ENCODE measurements at regions not wholly inside any gene's neighbourhood (a gene's known extent, or its start where the extent isn't known, plus 50 kb on each side); places are given as distances from the start of the nearest gene placed in this dataset.

- H2AFZ ChIP-seq (ENCODE audit: low read depth, low read length) = no peak overlapping the region
Observed at GRCh38 chr10:92789786-92790185, 58.5 kb upstream of the EXOC6 start.

GRCh38 chr10:92790440-92790839 lies 57.9 kb upstream of the EXOC6 start:
- H3K9ac ChIP-seq (ENCODE audit: insufficient read depth in 1 of 2, low read depth in 2 of 2, low read length in 2 of 2) = no peak overlapping the region
- ATAC-seq (no peak), DNase-seq (ENCODE audit: extremely low read depth in 1 of 4, low spot score in 3 of 4) (no peak), FAIRE-seq (no peak)
- H3K9me3 ChIP-seq (replicated peaks; ENCODE audit: control insufficient read depth, insufficient read depth, low read depth, low read length) = no peaks in the 10 kb centered on the region
- BruUV-seq (replicated peaks) = no TSS peak
- H3K27ac ChIP-seq (ENCODE audit: extremely low read depth, low read depth, low read length) = no peak overlapping the region
- H4K20me1 ChIP-seq (replicated peaks; ENCODE audit: control insufficient read depth, insufficient read depth, low read length) = no peaks in the 10 kb centered on the region
- in situ Hi-C loops (cut with MboI) (no loop called here), intact Hi-C loops (cut with micrococcal nuclease) (no loop called here)
- ChIA-PET CTCF (ENCODE audit: low intra/inter-chr PET ratio) (no interaction called here), POLR2A (no interaction called here)
- H3K4me1 ChIP-seq (replicated peaks in 1 of 2; ENCODE audit: control insufficient read depth in 2 of 2, insufficient read depth in 2 of 2, low read length in 2 of 2) = no peaks in the 10 kb centered on the region; a peak in 1 of 5 replicates
- H3K36me3 ChIP-seq (ENCODE audit: control insufficient read depth, insufficient read depth, low read length) = no peaks in the 10 kb centered on the region
- no peaks in the 10 kb centered on the region for H3K9me1 ChIP-seq (ENCODE audit: control insufficient read depth, insufficient read depth, low read length)
- no peaks in the 10 kb centered on the region for H3K79me2 ChIP-seq (ENCODE audit: control insufficient read depth, insufficient read depth, low read length)
- no peak overlapping the region for H3K4me3 ChIP-seq
- H2AFZ ChIP-seq (ENCODE audit: low read depth, low read length) = no peak overlapping the region
- no peak overlapping the region for H3K4me2 ChIP-seq (ENCODE audit: insufficient read depth, low read length)
- no peaks in the 10 kb centered on the region for H3K27me3 ChIP-seq (ENCODE audit: control insufficient read depth in 2 of 2, insufficient read depth in 2 of 2, low read length in 2 of 2)
- 65% methylated on average over 2 of the region's 2 CpGs for WGBS (ENCODE audit: insufficient coverage, low coverage, missing lambda C conversion rate)
- TF ChIP-seq NR2C1 (IDR thresholded peaks at IDR 0.05) (no peak), NR2C1 (tag; IDR thresholded peaks at IDR 0.05) (no peak), TCFL5 (CRISPR knock-in tag; conservative IDR thresholded peaks at IDR 0.05) (no peak), ZSCAN29 (IDR thresholded peaks at IDR 0.05) (no peak), DDX20 (tag; IDR thresholded peaks at IDR 0.05; ENCODE audit: low read depth) (no peak), CEBPG (CRISPR knock-in tag; IDR thresholded peaks at IDR 0.05) (no peak), CEBPG (tag; conservative IDR thresholded peaks at IDR 0.05 in 1 of 2, IDR thresholded peaks at IDR 0.05 in 1 of 2) (no peak), ZNF444 (CRISPR knock-in tag; IDR thresholded peaks at IDR 0.05) (no peak), MBD2 (IDR thresholded peaks at IDR 0.05; ENCODE audit: borderline replicate concordance, low read depth) (no peak), KLF1 (tag; IDR thresholded peaks at IDR 0.05) (no peak), ZNF696 (CRISPR knock-in tag; conservative IDR thresholded peaks at IDR 0.05) (no peak), TBL1XR1 (IDR thresholded peaks at IDR 0.05; ENCODE audit: low read length in 2 of 2) (no peak), SREBF1 (IDR thresholded peaks at IDR 0.05; ENCODE audit: borderline replicate concordance, low read depth, low read length) (no peak), CHD1 (IDR thresholded peaks at IDR 0.05; ENCODE audit: low read length) (no peak), HLTF (IDR thresholded peaks at IDR 0.05) (no peak), SMAD4 (CRISPR knock-in tag; conservative IDR thresholded peaks at IDR 0.05) (no peak)
- TF ChIP-seq, protein P1, sequence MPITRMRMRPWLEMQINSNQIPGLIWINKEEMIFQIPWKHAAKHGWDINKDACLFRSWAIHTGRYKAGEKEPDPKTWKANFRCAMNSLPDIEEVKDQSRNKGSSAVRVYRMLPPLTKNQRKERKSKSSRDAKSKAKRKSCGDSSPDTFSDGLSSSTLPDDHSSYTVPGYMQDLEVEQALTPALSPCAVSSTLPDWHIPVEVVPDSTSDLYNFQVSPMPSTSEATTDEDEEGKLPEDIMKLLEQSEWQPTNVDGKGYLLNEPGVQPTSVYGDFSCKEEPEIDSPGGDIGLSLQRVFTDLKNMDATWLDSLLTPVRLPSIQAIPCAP (CRISPR knock-in tag; IDR thresholded peaks at IDR 0.05; ENCODE audit: borderline replicate concordance) = no peak
- TF ChIP-seq, protein P2, sequence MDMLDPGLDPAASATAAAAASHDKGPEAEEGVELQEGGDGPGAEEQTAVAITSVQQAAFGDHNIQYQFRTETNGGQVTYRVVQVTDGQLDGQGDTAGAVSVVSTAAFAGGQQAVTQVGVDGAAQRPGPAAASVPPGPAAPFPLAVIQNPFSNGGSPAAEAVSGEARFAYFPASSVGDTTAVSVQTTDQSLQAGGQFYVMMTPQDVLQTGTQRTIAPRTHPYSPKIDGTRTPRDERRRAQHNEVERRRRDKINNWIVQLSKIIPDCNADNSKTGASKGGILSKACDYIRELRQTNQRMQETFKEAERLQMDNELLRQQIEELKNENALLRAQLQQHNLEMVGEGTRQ (CRISPR knock-in tag; IDR thresholded peaks at IDR 0.05) = no peak

More at GRCh38 chr10:92789786-92790185, 58.5 kb upstream of the EXOC6 start:
- TF ChIP-seq RNF2 (IDR thresholded peaks at IDR 0.05) = no peak
- in situ Hi-C loops (cut with MboI) = no loop called here
- WGBS (ENCODE audit: insufficient coverage, low coverage, missing lambda C conversion rate) = 56% methylated on average over 4 of the region's 4 CpGs
- no peaks in the 10 kb centered on the region for H3K79me2 ChIP-seq (ENCODE audit: control insufficient read depth, insufficient read depth, low read length)
- intact Hi-C loops (cut with micrococcal nuclease) = no loop called here
- DNase-seq (ENCODE audit: extremely low read depth in 1 of 4, low spot score in 3 of 4) (no peak), FAIRE-seq (no peak), ATAC-seq (no peak; the same call in 2 of the 3 replicates)
- no peaks in the 10 kb centered on the region for H3K9me3 ChIP-seq (replicated peaks; ENCODE audit: control insufficient read depth, insufficient read depth, low read depth, low read length)
- no peak overlapping the region for H3K4me3 ChIP-seq
- no peak overlapping the region for H3K27ac ChIP-seq (ENCODE audit: extremely low read depth, low read depth, low read length)
- no TSS peak for BruUV-seq (replicated peaks)
- no peaks in the 10 kb centered on the region for H3K27me3 ChIP-seq (ENCODE audit: control insufficient read depth in 2 of 2, insufficient read depth in 2 of 2, low read length in 2 of 2)
- H4K20me1 ChIP-seq (replicated peaks; ENCODE audit: control insufficient read depth, insufficient read depth, low read length) = no peaks in the 10 kb centered on the region
- H3K4me2 ChIP-seq (ENCODE audit: insufficient read depth, low read length) = no peak overlapping the region
- no peak overlapping the region for H3K9ac ChIP-seq (ENCODE audit: insufficient read depth in 1 of 2, low read depth in 2 of 2, low read length in 2 of 2)
- ChIA-PET CTCF (ENCODE audit: low intra/inter-chr PET ratio) (interaction anchor here (0.5 kb wide), 1 partner anchor 313 kb away, joined by 3 read pairs; no protein-coding TSS in a partner anchor), POLR2A (interaction anchor here (1.0 kb wide), 1 partner anchor 13 kb away, joined by 5 read pairs; no protein-coding TSS in a partner anchor)
- H3K9me1 ChIP-seq (ENCODE audit: control insufficient read depth, insufficient read depth, low read length) = no peaks in the 10 kb centered on the region
- no peaks in the 10 kb centered on the region for H3K36me3 ChIP-seq (ENCODE audit: control insufficient read depth, insufficient read depth, low read length)
- H3K4me1 ChIP-seq (replicated peaks in 1 of 2; ENCODE audit: control insufficient read depth in 2 of 2, insufficient read depth in 2 of 2, low read length in 2 of 2) = no peaks in the 10 kb centered on the region; a peak in 1 of 5 replicates

Measured in K562 (cell line).